Endothelial cell of umbilical vein (primary cell): ENCODE measurements at regions not wholly inside any gene's neighbourhood (a gene's known extent, or its start where the extent isn't known, plus 50 kb on each side); places are given as distances from the start of the nearest gene placed in this dataset.

ENCODE experiments used
- BruUV-seq: library from RNA; stranded (reverse); fragments of 400-500 nt; replicated peaks from 2 replicates; lab custom pipeline; 2021; lab: Mats Ljungman, UMichigan
- CTCF ChIA-PET: fragments of 300-600, 350-600 bp; sonication (Branson Sonifier 250); formaldehyde crosslinking; loops from one replicate; lab custom pipeline; 2021; ENCODE audit warnings: antibody characterized with exemption, inconsistent platforms; lab: Charles Lee
- POLR2A ChIA-PET: fragments of 300-600, 350-600 bp; sonication (Branson Sonifier 250); formaldehyde crosslinking; loops from one replicate; lab custom pipeline; 2021; ENCODE audit warnings: antibody characterized with exemption, inconsistent platforms; lab: Charles Lee
- DNase-seq: peaks from one replicate; pipeline ENCODE4 v3.0.0-alpha.2; 2011; ENCODE audit warnings: low read depth, low spot score
- FAIRE-seq: peaks from 2 replicates; lab custom pipeline; 2011; peaks lifted over from hg19 to GRCh38; lab: Jason Lieb, UNC
- H2AFZ ChIP-seq: 2 replicates; pipeline ENCODE4 v1.6.0; 2012; ENCODE audit warnings: low read depth, low read length, control low read depth, inconsistent platforms
- H3K27ac ChIP-seq: 2 replicates; pipeline ENCODE4 v1.5.1; 2011; ENCODE audit warnings: low read depth, mild to moderate bottlenecking, control low read depth, low read length, moderate library complexity; ENCODE audit not compliant: insufficient read depth
- H3K27me3 ChIP-seq, 2 experiments: 2 replicates each; pipeline versions ENCODE4 v1.6.0 to v1.6.1; 2011; ENCODE audit warnings: low read length in 2 of 2, mixed read lengths in 1 of 2; ENCODE audit not compliant: control insufficient read depth in 2 of 2, insufficient read depth in 2 of 2
- H3K36me3 ChIP-seq, 2 experiments: 2 replicates in 1 of 2; 3 replicates in 1 of 2; pipeline ENCODE4 v1.5.1; 2011; ENCODE audit warnings: low read length in 2 of 2, mild to moderate bottlenecking in 1 of 2, moderate library complexity in 1 of 2; ENCODE audit not compliant: control insufficient read depth in 2 of 2, insufficient read depth in 2 of 2; ENCODE audit errors: extremely low read depth in 1 of 2
- H3K4me1 ChIP-seq: 3 replicates; pipeline ENCODE4 v1.5.1; 2011; ENCODE audit warnings: mild to moderate bottlenecking, low read length; ENCODE audit not compliant: control insufficient read depth, insufficient read depth; ENCODE audit errors: extremely low read depth
- H3K4me2 ChIP-seq: 2 replicates; pipeline ENCODE4 v1.6.1; 2011; ENCODE audit warnings: low read length, control low read depth, mixed read lengths; ENCODE audit not compliant: insufficient read depth
- H3K4me3 ChIP-seq, 3 experiments: fragments of 200-600 bp in 1 of 3; sonication (generic), shearing (Covaris generic) in 1 of 3; replicated peaks in 1 of 3; 2 replicates each; pipeline ENCODE4 v1.5.1; 2011 to 2016; ENCODE audit warnings: control low read depth in 3 of 3, low read length in 3 of 3, mild to moderate bottlenecking in 2 of 3, inconsistent platforms in 1 of 3, low read depth in 1 of 3, moderate library complexity in 1 of 3; ENCODE audit not compliant: insufficient read depth in 1 of 3
- H3K79me2 ChIP-seq: 2 replicates; pipeline ENCODE4 v1.6.0; 2012; ENCODE audit warnings: low read length, inconsistent platforms; ENCODE audit not compliant: control insufficient read depth, insufficient read depth
- H3K9ac ChIP-seq: replicated peaks from 2 replicates; pipeline ENCODE3; 2011; ENCODE audit warnings: low read length, control low read depth; ENCODE audit not compliant: insufficient read depth; ENCODE audit errors: extremely low read depth
- H3K9me1 ChIP-seq: replicated peaks from 3 replicates; pipeline ENCODE4 v1.6.0; 2011; ENCODE audit warnings: mild to moderate bottlenecking, low read length; ENCODE audit not compliant: control insufficient read depth, insufficient read depth; ENCODE audit errors: extremely low read depth
- H3K9me3 ChIP-seq: replicated peaks from 2 replicates; pipeline ENCODE4 v1.5.1; 2012; ENCODE audit warnings: low read length, inconsistent platforms; ENCODE audit not compliant: control insufficient read depth, insufficient read depth
- H4K20me1 ChIP-seq: replicated peaks from 2 replicates; pipeline ENCODE3; 2011; ENCODE audit warnings: mild to moderate bottlenecking, low read length; ENCODE audit not compliant: control insufficient read depth, insufficient read depth; ENCODE audit errors: extremely low read depth
- EZH2 ChIP-seq: IDR thresholded peaks from 2 replicates; pipeline ENCODE4 v1.6.1; 2012; ENCODE audit warnings: borderline replicate concordance, low read depth, mild to moderate bottlenecking, moderate library complexity, low read length, inconsistent platforms; ENCODE audit not compliant: severe bottlenecking
- FOS ChIP-seq: IDR thresholded peaks from 2 replicates; pipeline ENCODE4 v1.6.1; 2011; ENCODE audit warnings: mild to moderate bottlenecking, low read length, moderate library complexity, borderline replicate concordance; ENCODE audit not compliant: insufficient read depth
- GATA2 ChIP-seq: IDR thresholded peaks from 2 replicates; pipeline ENCODE4 v1.7.0; 2011; ENCODE audit warnings: low read depth, mild to moderate bottlenecking, moderate library complexity, mixed read lengths, low read length; ENCODE audit not compliant: insufficient read length, insufficient read depth
- JUN ChIP-seq: IDR thresholded peaks from 2 replicates; pipeline ENCODE4 v1.6.1; 2011; ENCODE audit warnings: borderline replicate concordance, low read depth; ENCODE audit not compliant: insufficient read length, insufficient read depth
- MAX ChIP-seq: IDR thresholded peaks from 2 replicates; pipeline ENCODE4 v1.6.1; 2011; ENCODE audit not compliant: insufficient read depth, insufficient read length
- MYC ChIP-seq: IDR thresholded peaks from one replicate; pipeline ENCODE4 v1.6.1; 2011; ENCODE audit warnings: mild to moderate bottlenecking, low read depth, low read length
- POLR2A ChIP-seq: IDR thresholded peaks from 2 replicates; pipeline ENCODE4 v1.6.1; 2012; ENCODE audit warnings: low read depth, mild to moderate bottlenecking, control low read depth, low read length
- POLR2AphosphoS5 ChIP-seq: IDR thresholded peaks from 2 replicates; pipeline ENCODE4 v1.6.1; 2012; ENCODE audit warnings: low read depth, mild to moderate bottlenecking, control low read depth, low read length, moderate library complexity; ENCODE audit not compliant: insufficient read depth
- dilution Hi-C: fragments of 300-500 bp; cut with MboI; formaldehyde crosslinking; loops from one replicate; pipeline ENCODE4 v1.15.0; 2019; ENCODE audit warnings: low sequenced_read_pairs; ENCODE audit not compliant: extremely low pct_ligation_motif_present
- intact Hi-C: fragments of 100-400 bp; cut with micrococcal nuclease; formaldehyde crosslinking; loops from one replicate; pipeline ENCODE4 v1.10.0; 2022
- TF ChIP-seq, protein P1 (sequence below), 2 donors: IDR thresholded peaks; 1 replicate in 1 of 2; 2 replicates in 1 of 2; pipeline ENCODE4 v1.5.1; 2011; ENCODE audit warnings: low read length in 2 of 2, mild to moderate bottlenecking in 2 of 2, moderate library complexity in 2 of 2, control low read depth in 1 of 2, inconsistent platforms in 1 of 2, low read depth in 1 of 2; ENCODE audit not compliant: insufficient read depth in 1 of 2; ENCODE audit errors: extremely low read depth in 1 of 2

DNA sequence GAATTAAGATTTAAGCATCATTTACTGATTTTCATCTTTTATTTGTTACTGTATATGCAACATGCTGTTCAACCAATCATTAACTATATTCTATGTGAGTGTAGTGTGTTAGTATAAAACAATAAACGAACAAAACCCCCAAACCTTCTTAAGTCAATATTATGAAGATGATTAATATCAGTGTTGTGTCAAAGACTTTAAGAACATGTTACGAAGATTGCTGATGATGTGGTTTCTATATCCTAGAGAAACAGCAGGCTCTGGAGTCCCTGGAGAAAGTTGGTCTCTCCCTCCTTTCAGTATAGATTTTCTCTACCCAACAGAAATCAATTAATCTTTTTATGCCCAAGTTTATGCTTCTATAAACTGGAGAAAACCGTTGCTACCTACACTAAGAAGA, 393.8 kb upstream of the HSF2 start:
- TF ChIP-seq GATA2 (no peak), MYC (no peak), POLR2AphosphoS5 (no peak), EZH2 (no peak), POLR2A (no peak), MAX (no peak), FOS (no peak), JUN (no peak)
- TF ChIP-seq, protein P1, sequence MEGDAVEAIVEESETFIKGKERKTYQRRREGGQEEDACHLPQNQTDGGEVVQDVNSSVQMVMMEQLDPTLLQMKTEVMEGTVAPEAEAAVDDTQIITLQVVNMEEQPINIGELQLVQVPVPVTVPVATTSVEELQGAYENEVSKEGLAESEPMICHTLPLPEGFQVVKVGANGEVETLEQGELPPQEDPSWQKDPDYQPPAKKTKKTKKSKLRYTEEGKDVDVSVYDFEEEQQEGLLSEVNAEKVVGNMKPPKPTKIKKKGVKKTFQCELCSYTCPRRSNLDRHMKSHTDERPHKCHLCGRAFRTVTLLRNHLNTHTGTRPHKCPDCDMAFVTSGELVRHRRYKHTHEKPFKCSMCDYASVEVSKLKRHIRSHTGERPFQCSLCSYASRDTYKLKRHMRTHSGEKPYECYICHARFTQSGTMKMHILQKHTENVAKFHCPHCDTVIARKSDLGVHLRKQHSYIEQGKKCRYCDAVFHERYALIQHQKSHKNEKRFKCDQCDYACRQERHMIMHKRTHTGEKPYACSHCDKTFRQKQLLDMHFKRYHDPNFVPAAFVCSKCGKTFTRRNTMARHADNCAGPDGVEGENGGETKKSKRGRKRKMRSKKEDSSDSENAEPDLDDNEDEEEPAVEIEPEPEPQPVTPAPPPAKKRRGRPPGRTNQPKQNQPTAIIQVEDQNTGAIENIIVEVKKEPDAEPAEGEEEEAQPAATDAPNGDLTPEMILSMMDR (IDR thresholded peaks at IDR 0.05; ENCODE audit: extremely low read depth in 1 of 2, insufficient read depth in 1 of 2, low read depth in 1 of 2, low read length in 2 of 2), result no peak
- ChIA-PET CTCF (interaction anchor here (0.9 kb wide), 1 partner anchor 12 kb away, joined by 3 read pairs; no protein-coding TSS in a partner anchor), POLR2A (no interaction called here)
- dilution Hi-C loops (no loop called here), intact Hi-C loops (no loop called here)
- Histone ChIP-seq H3K9me1 (no peaks in the 10 kb centered on the region), H3K4me3 (no peak overlapping the region), H3K9ac (no peak overlapping the region), H3K9me3 (no peaks in the 10 kb centered on the region), H3K36me3 (no peaks in the 10 kb centered on the region), H3K27ac (no peak overlapping the region), H4K20me1 (no peaks in the 10 kb centered on the region), H3K27me3 (no peaks in the 10 kb centered on the region), H3K4me1 (no peaks in the 10 kb centered on the region), H3K4me2 (no peak overlapping the region), H3K79me2 (no peaks in the 10 kb centered on the region), H2AFZ (no peak overlapping the region)
- DNase-seq (no peak), FAIRE-seq (no peak)
- no TSS peak for BruUV-seq
